ENCODE measurements at regions not wholly inside any gene's neighbourhood (a gene's known extent, or its start where the extent isn't known, plus 50 kb on each side); places are given as distances from the start of the nearest gene placed in this dataset.

DNA sequence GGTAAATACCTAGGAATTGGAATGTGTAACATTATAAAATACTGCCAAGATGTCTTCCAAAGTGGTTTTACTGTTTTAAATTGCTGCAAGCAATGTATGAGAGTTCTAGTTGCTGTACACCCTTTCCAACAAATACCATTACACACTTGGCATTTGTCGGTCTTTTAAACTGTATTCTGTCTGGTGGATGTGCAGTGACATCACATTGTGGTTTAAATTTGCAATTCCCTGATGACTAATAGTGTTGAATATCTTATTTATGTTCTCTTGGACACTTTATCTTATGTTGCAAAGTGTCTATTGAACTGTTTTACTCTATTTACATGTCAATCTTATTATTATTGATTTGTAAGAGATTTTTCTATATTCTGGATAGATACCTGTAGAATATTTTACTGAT is 561.2 kb upstream of the B3GALT2 start:
- TF ChIP-seq FOXP2 (optimal IDR thresholded peaks at IDR 0.05; ENCODE audit: borderline replicate concordance, extremely low read depth, extremely low read length, insufficient read depth): no peak
- no peak for TF ChIP-seq TAF1 (IDR thresholded peaks at IDR 0.05; ENCODE audit: borderline replicate concordance, insufficient read depth, low read length)
- TF ChIP-seq POLR2AphosphoS5 (IDR thresholded peaks at IDR 0.05; ENCODE audit: low read depth, low read length): no peak
- TF ChIP-seq, protein P1, sequence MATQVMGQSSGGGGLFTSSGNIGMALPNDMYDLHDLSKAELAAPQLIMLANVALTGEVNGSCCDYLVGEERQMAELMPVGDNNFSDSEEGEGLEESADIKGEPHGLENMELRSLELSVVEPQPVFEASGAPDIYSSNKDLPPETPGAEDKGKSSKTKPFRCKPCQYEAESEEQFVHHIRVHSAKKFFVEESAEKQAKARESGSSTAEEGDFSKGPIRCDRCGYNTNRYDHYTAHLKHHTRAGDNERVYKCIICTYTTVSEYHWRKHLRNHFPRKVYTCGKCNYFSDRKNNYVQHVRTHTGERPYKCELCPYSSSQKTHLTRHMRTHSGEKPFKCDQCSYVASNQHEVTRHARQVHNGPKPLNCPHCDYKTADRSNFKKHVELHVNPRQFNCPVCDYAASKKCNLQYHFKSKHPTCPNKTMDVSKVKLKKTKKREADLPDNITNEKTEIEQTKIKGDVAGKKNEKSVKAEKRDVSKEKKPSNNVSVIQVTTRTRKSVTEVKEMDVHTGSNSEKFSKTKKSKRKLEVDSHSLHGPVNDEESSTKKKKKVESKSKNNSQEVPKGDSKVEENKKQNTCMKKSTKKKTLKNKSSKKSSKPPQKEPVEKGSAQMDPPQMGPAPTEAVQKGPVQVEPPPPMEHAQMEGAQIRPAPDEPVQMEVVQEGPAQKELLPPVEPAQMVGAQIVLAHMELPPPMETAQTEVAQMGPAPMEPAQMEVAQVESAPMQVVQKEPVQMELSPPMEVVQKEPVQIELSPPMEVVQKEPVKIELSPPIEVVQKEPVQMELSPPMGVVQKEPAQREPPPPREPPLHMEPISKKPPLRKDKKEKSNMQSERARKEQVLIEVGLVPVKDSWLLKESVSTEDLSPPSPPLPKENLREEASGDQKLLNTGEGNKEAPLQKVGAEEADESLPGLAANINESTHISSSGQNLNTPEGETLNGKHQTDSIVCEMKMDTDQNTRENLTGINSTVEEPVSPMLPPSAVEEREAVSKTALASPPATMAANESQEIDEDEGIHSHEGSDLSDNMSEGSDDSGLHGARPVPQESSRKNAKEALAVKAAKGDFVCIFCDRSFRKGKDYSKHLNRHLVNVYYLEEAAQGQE (IDR thresholded peaks at IDR 0.05; ENCODE audit: insufficient read depth in 1 of 2, low read depth in 2 of 2, low read length in 2 of 2): no peak
